Trophoblast cell (in vitro differentiated cells and primary cell): ENCODE measurements at regions not wholly inside any gene's neighbourhood (a gene's known extent, or its start where the extent isn't known, plus 50 kb on each side); places are given as distances from the start of the nearest gene placed in this dataset.

ENCODE experiments used
- DNase-seq, 2 donors: peaks; one replicate each; pipeline ENCODE4 v3.0.0-alpha.2; 2016
- H2AFZ ChIP-seq: 2 replicates; pipeline ENCODE4 v1.6.1; 2013; ENCODE audit warnings: low read length, moderate library complexity, mild to moderate bottlenecking; ENCODE audit not compliant: insufficient read depth, poor library complexity
- H2AK5ac ChIP-seq: 2 replicates; pipeline ENCODE4 v1.6.1; 2013; ENCODE audit warnings: mild to moderate bottlenecking, low read length
- H2BK120ac ChIP-seq: 2 replicates; pipeline ENCODE4 v1.6.1; 2013; ENCODE audit warnings: low read length, mild to moderate bottlenecking, moderate library complexity; ENCODE audit not compliant: insufficient read depth, poor library complexity
- H2BK12ac ChIP-seq: 2 replicates; pipeline ENCODE4 v1.6.1; 2013; ENCODE audit warnings: mild to moderate bottlenecking, low read length, moderate library complexity
- H2BK5ac ChIP-seq: 2 replicates; pipeline ENCODE4 v1.6.1; 2013; ENCODE audit warnings: low read length, low read depth, moderate library complexity, mild to moderate bottlenecking; ENCODE audit not compliant: poor library complexity
- H3K14ac ChIP-seq: 2 replicates; pipeline ENCODE4 v1.6.1; 2013; ENCODE audit warnings: mild to moderate bottlenecking, low read length
- H3K18ac ChIP-seq: 2 replicates; pipeline ENCODE4 v1.6.1; 2013; ENCODE audit warnings: mild to moderate bottlenecking, low read length
- H3K23ac ChIP-seq: 2 replicates; pipeline ENCODE4 v1.6.1; 2013; ENCODE audit warnings: low read length
- H3K27ac ChIP-seq: 2 replicates; pipeline ENCODE4 v1.5.1; 2013; ENCODE audit warnings: low read depth, mild to moderate bottlenecking, inconsistent platforms, low read length, moderate library complexity
- H3K27me3 ChIP-seq: 2 replicates; pipeline ENCODE4 v1.6.1; 2013; ENCODE audit warnings: inconsistent platforms, mild to moderate bottlenecking, low read length, moderate library complexity; ENCODE audit not compliant: insufficient read depth
- H3K36me3 ChIP-seq, 2 experiments: 1 replicate in 1 of 2; 2 replicates in 1 of 2; pipeline ENCODE4 v1.6.1; 2013; ENCODE audit warnings: low read length in 2 of 2, mild to moderate bottlenecking in 2 of 2, moderate library complexity in 1 of 2; ENCODE audit not compliant: insufficient read depth in 2 of 2, control insufficient read depth in 1 of 2
- H3K4ac ChIP-seq: 2 replicates; pipeline ENCODE4 v1.6.1; 2013; ENCODE audit warnings: low read depth, mild to moderate bottlenecking, low read length, moderate library complexity
- H3K4me1 ChIP-seq, 2 experiments: 1 replicate in 1 of 2; 2 replicates in 1 of 2; pipeline ENCODE4 v1.6.1; 2013; ENCODE audit warnings: low read length in 2 of 2, mild to moderate bottlenecking in 2 of 2, moderate library complexity in 1 of 2; ENCODE audit not compliant: insufficient read depth in 2 of 2, control insufficient read depth in 1 of 2
- H3K4me2 ChIP-seq: 2 replicates; pipeline ENCODE4 v1.6.1; 2013; ENCODE audit warnings: inconsistent platforms, mild to moderate bottlenecking, low read length, moderate library complexity
- H3K4me3 ChIP-seq: 2 replicates; pipeline ENCODE4 v1.5.1; 2013; ENCODE audit warnings: mild to moderate bottlenecking, low read depth, low read length, inconsistent platforms
- H3K79me1 ChIP-seq: one replicate; pipeline ENCODE4 v1.6.1; 2013; ENCODE audit warnings: low read length
- H3K79me2 ChIP-seq: 2 replicates; pipeline ENCODE4 v1.6.1; 2013; ENCODE audit warnings: low read length, mild to moderate bottlenecking; ENCODE audit not compliant: control insufficient read depth, insufficient read depth, poor library complexity
- H3K9ac ChIP-seq: 2 replicates; pipeline ENCODE4 v1.6.1; 2013; ENCODE audit warnings: mild to moderate bottlenecking, low read length
- H3K9me3 ChIP-seq: 2 replicates; pipeline ENCODE4 v1.6.1; 2013; ENCODE audit warnings: low read depth, mild to moderate bottlenecking, control low read depth, inconsistent platforms, low read length; ENCODE audit not compliant: insufficient read depth
- H4K12ac ChIP-seq: 2 replicates; pipeline ENCODE4 v1.6.1; 2013; ENCODE audit warnings: low read depth, mild to moderate bottlenecking, low read length, moderate library complexity
- H4K8ac ChIP-seq: 2 replicates; pipeline ENCODE4 v1.6.1; 2013; ENCODE audit warnings: low read depth, mild to moderate bottlenecking, low read length, moderate library complexity
- H4K91ac ChIP-seq: one replicate; pipeline ENCODE4 v1.6.1; 2013; ENCODE audit warnings: low read depth, mild to moderate bottlenecking, low read length, moderate library complexity
- WGBS: extraction: QIAGEN DNeasy Blood & Tissue Kit; methylation state at CpG from one replicate; pipeline ENCODE4 v1.1.7; 2013; ENCODE audit warnings: missing lambda C conversion rate; ENCODE audit not compliant: insufficient read length, insufficient coverage; ENCODE audit errors: extremely low coverage; 5-methylcytosine and 5-hydroxymethylcytosine counted together

DNA sequence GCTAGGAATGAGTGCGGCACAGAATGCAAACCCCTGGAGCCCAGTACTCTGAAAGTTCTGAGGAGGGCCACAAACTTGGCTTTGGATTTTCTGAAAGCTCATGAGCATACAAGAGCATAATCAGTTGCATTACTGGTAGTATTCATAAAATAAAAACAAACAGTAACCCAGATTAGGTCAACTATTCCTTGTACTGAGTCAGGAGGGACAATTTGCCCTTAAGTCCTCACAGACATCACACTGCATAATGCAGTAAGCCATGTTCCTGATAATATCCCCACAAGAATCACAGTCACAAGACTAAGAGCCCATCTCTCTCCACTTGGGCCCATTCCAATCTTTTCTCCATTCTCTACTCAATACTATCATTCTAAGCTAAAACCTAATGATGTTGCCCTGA, 126.9 kb upstream of the NEIL3 start:
- Histone ChIP-seq H3K4ac (no peak overlapping the region), H2BK12ac (no peak overlapping the region), H4K91ac (no peak overlapping the region), H3K9ac (no peak overlapping the region), H3K79me2 (no peaks in the 10 kb centered on the region), H3K4me1 (peaks cover 2 to 5% of the 10 kb centered on the region in 2 experiments), H3K27ac (no peak overlapping the region), H3K79me1 (no peaks in the 10 kb centered on the region), H2AK5ac (no peak overlapping the region), H3K36me3 (no peaks in the 10 kb centered on the region), H3K4me3 (no peak overlapping the region), H3K14ac (no peak overlapping the region), H4K12ac (no peak overlapping the region), H4K8ac (no peak overlapping the region), H2BK5ac (no peak overlapping the region), H2BK120ac (no peak overlapping the region), H3K18ac (no peak overlapping the region), H3K23ac (no peak overlapping the region), H3K4me2 (no peak overlapping the region), H2AFZ (no peak overlapping the region), H3K9me3 (peaks cover 2% of the 10 kb centered on the region), H3K27me3 (no peaks in the 10 kb centered on the region)
- DNase-seq, result no peak
- WGBS, result no CpG with 5 or more reads among the region's 1 CpG

DNA sequence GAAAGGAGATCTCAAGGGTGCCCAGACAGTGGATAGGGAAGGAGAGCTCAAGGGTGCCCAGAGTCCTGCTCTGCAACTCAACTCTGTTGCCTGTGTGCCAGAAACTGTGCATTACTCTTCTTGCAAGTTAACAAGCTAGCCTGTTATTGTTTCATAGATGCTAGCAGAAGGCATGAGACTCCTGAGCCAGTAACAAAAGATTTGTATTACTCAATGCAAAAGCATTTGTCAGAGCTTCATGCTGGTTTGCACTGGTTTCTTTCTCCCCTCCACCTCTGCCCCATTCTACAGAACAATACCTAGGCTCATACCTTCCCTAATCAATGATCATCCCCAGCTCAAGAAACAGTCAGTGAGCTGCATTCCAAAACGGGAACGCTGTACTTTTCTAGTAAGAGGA, 124.5 kb upstream of the NEIL3 start:
- Histone ChIP-seq H3K79me1 (no peaks in the 10 kb centered on the region), H3K4me1 (peaks cover 2 to 5% of the 10 kb centered on the region in 2 experiments), H3K14ac (no peak overlapping the region), H3K9me3 (peaks cover 2% of the 10 kb centered on the region), H3K36me3 (no peaks in the 10 kb centered on the region), H3K4ac (no peak overlapping the region), H2AK5ac (no peak overlapping the region), H3K18ac (no peak overlapping the region), H3K79me2 (no peaks in the 10 kb centered on the region), H3K23ac (no peak overlapping the region), H2BK120ac (no peak overlapping the region), H4K12ac (no peak overlapping the region), H2BK5ac (no peak overlapping the region), H4K91ac (no peak overlapping the region), H3K27me3 (no peaks in the 10 kb centered on the region), H2AFZ (no peak overlapping the region), H3K9ac (no peak overlapping the region), H4K8ac (no peak overlapping the region), H3K4me2 (no peak overlapping the region), H2BK12ac (no peak overlapping the region), H3K27ac (no peak overlapping the region), H3K4me3 (no peak overlapping the region)
- no CpG with 5 or more reads among the region's 2 CpGs for WGBS
- DNase-seq, result peak; percentile 0 to 29

DNA sequence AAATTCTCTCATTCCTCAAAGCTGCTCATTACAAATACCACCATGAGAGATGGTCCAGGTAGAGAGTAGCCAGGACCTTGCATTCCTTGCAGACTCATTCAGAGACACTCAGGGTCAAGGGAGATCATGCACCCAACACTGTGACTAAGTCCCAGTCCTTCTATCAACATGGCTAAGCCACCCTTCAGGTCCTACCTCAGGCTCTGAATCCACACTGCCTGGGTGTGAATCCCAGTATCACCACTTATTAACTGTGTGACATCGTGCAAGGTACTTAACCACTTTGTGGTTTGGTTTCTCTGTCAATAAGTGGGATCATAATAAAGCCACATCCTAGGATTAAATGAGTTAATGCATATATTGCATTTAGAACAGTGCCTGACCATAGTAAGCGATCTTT, 124.1 kb upstream of the NEIL3 start:
- H3K23ac ChIP-seq, result no peak overlapping the region
- H3K79me1 ChIP-seq, result no peaks in the 10 kb centered on the region
- H3K14ac ChIP-seq, result no peak overlapping the region
- peaks cover 2% of the 10 kb centered on the region for H3K9me3 ChIP-seq
- no peak overlapping the region for H3K4me3 ChIP-seq
- H3K79me2 ChIP-seq, result no peaks in the 10 kb centered on the region
- no peak overlapping the region for H3K4me2 ChIP-seq
- H3K36me3 ChIP-seq, result no peaks in the 10 kb centered on the region
- no peak overlapping the region for H4K91ac ChIP-seq
- peaks cover 2 to 5% of the 10 kb centered on the region in 2 experiments for H3K4me1 ChIP-seq
- no peak overlapping the region for H4K12ac ChIP-seq
- no peak overlapping the region for H3K4ac ChIP-seq
- H3K18ac ChIP-seq, result no peak overlapping the region
- no peak overlapping the region for H2AK5ac ChIP-seq
- H2BK120ac ChIP-seq, result no peak overlapping the region
- no peak overlapping the region for H2BK5ac ChIP-seq
- no peak overlapping the region for H2AFZ ChIP-seq
- no peak overlapping the region for H2BK12ac ChIP-seq
- WGBS, result no CpG with 5 or more reads among the region's 2 CpGs
- DNase-seq, result peak in 1 of 2 donors; percentile 29
- no peak overlapping the region for H3K27ac ChIP-seq
- no peaks in the 10 kb centered on the region for H3K27me3 ChIP-seq
- H4K8ac ChIP-seq, result no peak overlapping the region
- H3K9ac ChIP-seq, result no peak overlapping the region

DNA sequence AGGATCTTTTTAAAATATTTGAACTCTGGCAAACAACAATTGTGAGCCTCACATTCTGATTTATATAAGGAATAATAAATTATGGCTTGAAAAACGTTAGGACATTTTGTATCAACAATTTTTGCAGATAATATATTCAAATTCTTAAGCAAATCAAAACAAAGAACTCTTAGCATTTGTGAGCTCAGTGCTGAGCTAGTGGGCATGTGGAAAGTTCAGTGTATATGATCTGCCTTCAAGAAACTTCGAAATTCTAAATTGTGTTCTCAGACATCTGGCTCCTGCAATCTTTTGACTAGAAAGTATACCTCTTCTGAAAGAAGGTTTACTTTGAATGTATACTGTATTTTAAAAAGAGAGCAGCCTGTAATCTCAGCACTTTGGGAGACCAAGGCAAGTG, 122.3 kb upstream of the NEIL3 start:
- no peak for DNase-seq
- Histone ChIP-seq H3K4me3 (no peak overlapping the region), H3K79me2 (no peaks in the 10 kb centered on the region), H3K18ac (no peak overlapping the region), H2AFZ (no peak overlapping the region), H2BK120ac (no peak overlapping the region), H3K27ac (no peak overlapping the region), H3K23ac (no peak overlapping the region), H4K8ac (no peak overlapping the region), H3K4me1 (peaks cover 2 to 5% of the 10 kb centered on the region in 2 experiments), H2AK5ac (no peak overlapping the region), H3K79me1 (no peaks in the 10 kb centered on the region), H3K27me3 (no peaks in the 10 kb centered on the region), H4K91ac (no peak overlapping the region), H3K4ac (no peak overlapping the region), H3K9ac (no peak overlapping the region), H2BK5ac (no peak overlapping the region), H2BK12ac (no peak overlapping the region), H3K4me2 (no peak overlapping the region), H4K12ac (no peak overlapping the region), H3K36me3 (no peaks in the 10 kb centered on the region), H3K9me3 (no peaks in the 10 kb centered on the region), H3K14ac (no peak overlapping the region)
- WGBS, result no CpG with 5 or more reads among the region's 2 CpGs
